Spleen (tissue), 11 donors: ENCODE measurements at regions not wholly inside any gene's neighbourhood (a gene's known extent, or its start where the extent isn't known, plus 50 kb on each side); places are given as distances from the start of the nearest gene placed in this dataset.

Experiments used
- DNase-seq: peaks from one replicate; pipeline ENCODE4 v3.0.0-alpha.2; 2020
- H3K27ac ChIP-seq, 8 donors: fragments of 200-600 bp; sonication (generic) in 7 of 8; 1 replicate in 4 of 8; 2 replicates in 4 of 8; pipeline versions ENCODE4 v1.5.0 to v1.8.0; 2016 to 2021; ENCODE audit warnings: inconsistent platforms in 4 of 8, mild to moderate bottlenecking in 4 of 8, moderate library complexity in 1 of 8
- H3K27me3 ChIP-seq, 7 donors: fragments of 200-600 bp; sonication (generic) in 6 of 7; replicated peaks in 1 of 7; 1 replicate in 4 of 7; 2 replicates in 3 of 7; pipeline versions ENCODE4 v1.5.0 to v1.8.0; 2016 to 2021; ENCODE audit warnings: inconsistent platforms in 3 of 7, mild to moderate bottlenecking in 1 of 7
- H3K36me3 ChIP-seq, 6 donors: fragments of 200-600 bp; sonication (generic) in 5 of 6; 1 replicate in 4 of 6; 2 replicates in 2 of 6; pipeline versions ENCODE4 v1.5.0 to v1.8.0; 2016 to 2021; ENCODE audit warnings: inconsistent platforms in 2 of 6
- H3K4me1 ChIP-seq, 6 donors: fragments of 200-600 bp; sonication (generic) in 5 of 6; 1 replicate in 3 of 6; 2 replicates in 3 of 6; pipeline versions ENCODE4 v1.5.0 to v1.8.0; 2016 to 2021; ENCODE audit warnings: inconsistent platforms in 3 of 6
- H3K4me3 ChIP-seq, 8 donors: fragments of 200-600 bp; sonication (generic) in 7 of 8; 1 replicate in 4 of 8; 2 replicates in 4 of 8; pipeline versions ENCODE4 v1.5.0 to v1.8.0; 2016 to 2021; ENCODE audit warnings: inconsistent platforms in 4 of 8, mild to moderate bottlenecking in 4 of 8, moderate library complexity in 2 of 8
- H3K9me3 ChIP-seq, 8 donors: fragments of 200-600 bp; sonication (generic) in 7 of 8; 1 replicate in 4 of 8; 2 replicates in 4 of 8; pipeline versions ENCODE4 v1.5.0 to v1.8.0; 2016 to 2021; ENCODE audit warnings: inconsistent platforms in 4 of 8
- CTCF ChIP-seq, 11 experiments: fragments of 200-600 bp in 7 of 11; fragments of 450-650 bp in 4 of 11; sonication (generic) in 4 of 11; IDR thresholded peaks in 8 of 11; conservative IDR thresholded peaks in 3 of 11; 1 replicate in 7 of 11; 2 replicates in 4 of 11; pipeline versions ENCODE4 v1.4.0 to v1.8.0; 2016 to 2021; ENCODE audit warnings: antibody characterized with exemption in 11 of 11, inconsistent platforms in 4 of 11, mild to moderate bottlenecking in 1 of 11
- POLR2A ChIP-seq, 3 donors: fragments of 450-650 bp; IDR thresholded peaks; one replicate each; pipeline ENCODE4 v1.5.1; 2017; ENCODE audit warnings: antibody characterized with exemption in 3 of 3, mild to moderate bottlenecking in 1 of 3
- POLR2AphosphoS5 ChIP-seq, 3 donors: sonication (generic); formaldehyde crosslinking; IDR thresholded peaks; one replicate each; pipeline ENCODE4 v1.5.1; 2017; ENCODE audit warnings: antibody characterized with exemption in 3 of 3
- WGBS, 5 donors: extraction: QIAGEN DNeasy Blood & Tissue Kit in 3 of 5; methylation state at CpG; one replicate each; pipeline versions ENCODE4 v1.1.5 to v1.1.7; 2013 to 2018; 5-methylcytosine and 5-hydroxymethylcytosine counted together
- intact Hi-C: fragments of 100-400 bp; cut with DNase I; formaldehyde crosslinking; loops from one replicate; pipeline ENCODE4 v1.15.0; 2023; ENCODE audit warnings: low total_unique reads
- donor health status: healthy with polysubstance abuse.
- donor health status: DM: no; HTN: no; CAD: no; lungs with moderate emphysema.
- donor health status: DM: no; HTN: no; CAD: no.
- donor health status: Bipolar disorder and iron deficiency.
- donor health status: healthy.
- donor health status: DM: no; HTN: no; CAD: no.
- donor health status: DM: yes; HTN: yes; CAD: no.

- Histone ChIP-seq H3K27me3 (no peaks in the 10 kb centered on the region), H3K9me3 (no peaks in the 10 kb centered on the region), H3K27ac (no peak overlapping the region), H3K4me3 (no peak overlapping the region), H3K36me3 (no peaks in the 10 kb centered on the region), H3K4me1 (no peaks in the 10 kb centered on the region)
- 71 to 83% (median 75%) methylated on average over 3 of the region's 3 CpGs for WGBS, 5 donors
- TF ChIP-seq POLR2A (IDR thresholded peaks at IDR 0.05) (no peak), CTCF (IDR thresholded peaks at IDR 0.05 in 8 of 11, conservative IDR thresholded peaks at IDR 0.05 in 3 of 11) (no peak), POLR2AphosphoS5 (IDR thresholded peaks at IDR 0.05) (no peak)
- DNase-seq: no peak
- intact Hi-C loops: no loop called here
These were observed 284.5 kb downstream of the TMEM38B start for GRCh38 chr9:105978826-105979225.

DNA sequence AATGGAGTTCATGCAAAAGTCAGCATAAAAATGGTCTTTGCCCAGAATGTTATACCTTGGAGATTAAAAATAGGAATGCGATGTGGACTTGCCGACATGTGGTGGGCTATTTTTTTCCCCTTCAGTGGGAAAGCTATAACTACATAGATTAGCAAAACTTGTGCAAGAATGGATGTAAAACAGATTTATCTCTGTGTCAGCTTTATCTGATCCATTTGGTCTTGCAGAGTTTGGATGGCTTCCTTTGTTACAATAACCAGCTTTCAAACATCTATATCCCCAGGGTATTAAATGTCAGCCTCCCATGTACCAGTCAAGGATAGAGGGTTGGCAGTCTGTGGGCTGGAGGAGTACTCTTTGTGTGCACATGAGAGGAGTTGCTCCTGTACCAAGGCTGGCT is 284.9 kb downstream of the TMEM38B start:
- no peaks in the 10 kb centered on the region for H3K36me3 ChIP-seq
- intact Hi-C loops: no loop called here
- H3K9me3 ChIP-seq: no peaks in the 10 kb centered on the region
- H3K27ac ChIP-seq: no peak overlapping the region
- H3K27me3 ChIP-seq: no peaks in the 10 kb centered on the region
- no peak overlapping the region for H3K4me3 ChIP-seq
- no peak for DNase-seq
- no peak for TF ChIP-seq POLR2AphosphoS5 (IDR thresholded peaks at IDR 0.05)
- no peak for TF ChIP-seq CTCF (IDR thresholded peaks at IDR 0.05 in 8 of 11, conservative IDR thresholded peaks at IDR 0.05 in 3 of 11)
- TF ChIP-seq POLR2A (IDR thresholded peaks at IDR 0.05): no peak
- 84 to 96% (median 90%) methylated on average over 2 of the region's 2 CpGs for WGBS, 5 donors
- no peaks in the 10 kb centered on the region for H3K4me1 ChIP-seq

DNA sequence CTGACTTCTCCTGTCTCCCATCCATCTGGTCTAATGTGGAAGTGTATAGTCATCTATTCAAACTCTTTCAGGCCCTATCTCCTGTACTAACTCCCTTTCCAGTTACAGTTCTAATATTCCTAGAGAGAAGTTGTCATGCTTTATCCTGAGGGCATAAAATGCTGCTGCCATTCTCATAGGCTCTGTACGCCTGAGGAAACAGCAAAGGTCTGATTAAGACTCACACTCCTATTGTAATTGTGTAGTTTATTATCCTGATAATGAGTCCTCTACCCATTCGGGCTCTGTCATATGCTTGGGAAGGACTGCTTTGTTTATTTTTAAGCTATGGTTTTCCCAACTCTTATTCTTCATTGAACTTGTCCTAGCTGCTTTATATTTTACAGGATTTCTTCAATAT is 290.4 kb downstream of the TMEM38B start:
- Histone ChIP-seq H3K9me3 (no peaks in the 10 kb centered on the region), H3K27ac (no peak overlapping the region), H3K27me3 (no peaks in the 10 kb centered on the region), H3K4me3 (no peak overlapping the region), H3K4me1 (no peaks in the 10 kb centered on the region), H3K36me3 (no peaks in the 10 kb centered on the region)
- 73 to 90% (median 84%) methylated on average over 2 of the region's 2 CpGs for WGBS, 5 donors
- DNase-seq: no peak
- intact Hi-C loops: no loop called here
- no peak for TF ChIP-seq POLR2AphosphoS5 (IDR thresholded peaks at IDR 0.05)
- no peak for TF ChIP-seq CTCF (IDR thresholded peaks at IDR 0.05 in 8 of 11, conservative IDR thresholded peaks at IDR 0.05 in 3 of 11)

GRCh38 chr9:105993116-105993854 is 298.9 kb downstream of the TMEM38B start:
- H3K36me3 ChIP-seq: no peaks in the 10 kb centered on the region
- no peaks in the 10 kb centered on the region for H3K4me1 ChIP-seq
- no peak overlapping the region for H3K4me3 ChIP-seq
- no peak for DNase-seq
- TF ChIP-seq POLR2A (IDR thresholded peaks at IDR 0.05): no peak
- no peak overlapping the region for H3K27ac ChIP-seq
- no peaks in the 10 kb centered on the region for H3K27me3 ChIP-seq
- intact Hi-C loops: no loop called here
- H3K9me3 ChIP-seq: no peaks in the 10 kb centered on the region
- 72 to 83% (median 76%) methylated on average over 9 of the region's 9 CpGs for WGBS, 5 donors
